GM12878 (cell line): ENCODE measurements at regions not wholly inside any gene's neighbourhood (a gene's known extent, or its start where the extent isn't known, plus 50 kb on each side); places are given as distances from the start of the nearest gene placed in this dataset.

ENCODE experiments used
- ATAC-seq: fragments of 200-7000 bp; cut with Tn5 transposase; 3 replicates; pipeline ENCODE4 v1.9.1; 2020; ENCODE audit warnings: mild to moderate bottlenecking, moderate library complexity
- BruUV-seq: library from RNA; stranded (reverse); fragments of 400-500 nt; replicated peaks from 2 replicates; lab custom pipeline; 2021; lab: Mats Ljungman, UMichigan
- CTCF ChIA-PET: fragments of 300-600 bp; sonication (Branson Sonifier 250); formaldehyde crosslinking; extraction: SDS; loops from one replicate; lab custom pipeline; 2021; ENCODE audit warnings: inconsistent platforms; lab: Yijun Ruan, JAX
- POLR2A ChIA-PET: fragments of 350-600 bp; formaldehyde crosslinking; extraction: SDS; loops from one replicate; lab custom pipeline; 2021; ENCODE audit warnings: inconsistent platforms; lab: Charles Lee
- RAD21 ChIA-PET: fragments of 300-600 bp; sonication (Branson Sonifier 250); formaldehyde crosslinking; loops from one replicate; lab custom pipeline; 2023; ENCODE audit warnings: antibody characterized with exemption; ENCODE audit not compliant: unreplicated experiment; lab: Charles Lee
- SMC1A ChIA-PET: fragments of 300-600 bp; sonication (Branson Sonifier 250); formaldehyde crosslinking; loops from one replicate; lab custom pipeline; 2023; ENCODE audit not compliant: unreplicated experiment, uncharacterized antibody; lab: Charles Lee
- DNase-seq: peaks from one replicate; pipeline ENCODE4 v3.0.0-alpha.2; 2011; ENCODE audit warnings: low read depth, low spot score
- FAIRE-seq: peaks from 3 replicates; lab custom pipeline; 2011; peaks lifted over from hg19 to GRCh38; lab: Jason Lieb, UNC
- H2AFZ ChIP-seq: 2 replicates; pipeline ENCODE4 v1.6.0; 2011; ENCODE audit warnings: low read depth, low read length, control low read depth; ENCODE audit not compliant: control insufficient read depth
- H3K27ac ChIP-seq: 2 replicates; pipeline ENCODE4 v1.5.1; 2011; ENCODE audit warnings: control low read depth; ENCODE audit not compliant: control insufficient read depth, insufficient read depth
- H3K27me3 ChIP-seq, 2 experiments: replicated peaks in 1 of 2; 2 replicates each; pipeline versions ENCODE4 v1.6.0 to v1.6.1; 2011; ENCODE audit warnings: low read length in 1 of 2; ENCODE audit not compliant: control insufficient read depth in 2 of 2, insufficient read depth in 2 of 2
- H3K36me3 ChIP-seq, 2 experiments: 2 replicates each; pipeline ENCODE4 v1.5.1; 2011; ENCODE audit warnings: low read length in 1 of 2; ENCODE audit not compliant: control insufficient read depth in 2 of 2, insufficient read depth in 2 of 2
- H3K4me1 ChIP-seq: 2 replicates; pipeline ENCODE4 v1.6.1; 2011; ENCODE audit warnings: mild to moderate bottlenecking, low read length, moderate library complexity, mixed read lengths; ENCODE audit not compliant: control insufficient read depth, insufficient read depth
- H3K4me2 ChIP-seq: 2 replicates; pipeline ENCODE4 v1.6.0; 2011; ENCODE audit warnings: control low read depth; ENCODE audit not compliant: control insufficient read depth, insufficient read depth
- H3K4me3 ChIP-seq: fragments of 200-600 bp; sonication (generic); 2 replicates; pipeline ENCODE4 v1.5.1; 2016
- H3K79me2 ChIP-seq: 2 replicates; pipeline ENCODE4 v1.6.0; 2011; ENCODE audit warnings: low read length; ENCODE audit not compliant: control insufficient read depth, insufficient read depth
- H3K9ac ChIP-seq: 2 replicates; pipeline ENCODE4 v1.8.0; 2011; ENCODE audit warnings: low read length, control low read depth, mixed read lengths; ENCODE audit not compliant: control insufficient read depth, insufficient read depth
- H3K9me3 ChIP-seq: replicated peaks from 3 replicates; pipeline ENCODE4 v1.5.1; 2011; ENCODE audit warnings: mild to moderate bottlenecking, low read length; ENCODE audit not compliant: control insufficient read depth, insufficient read depth
- H4K20me1 ChIP-seq: 2 replicates; pipeline ENCODE4 v1.6.0; 2011; ENCODE audit not compliant: control insufficient read depth, insufficient read depth
- CTCF ChIP-seq, 3 experiments: IDR thresholded peaks in 2 of 3; conservative IDR thresholded peaks in 1 of 3; 2 replicates each; pipeline ENCODE4 v1.5.1; 2011; ENCODE audit warnings: low read depth in 3 of 3, low read length in 3 of 3, mild to moderate bottlenecking in 3 of 3, control low read depth in 2 of 3, moderate library complexity in 2 of 3, inconsistent platforms in 1 of 3, mixed read lengths in 1 of 3; ENCODE audit not compliant: control insufficient read depth in 2 of 3, insufficient read depth in 1 of 3; ENCODE audit errors: extremely low read depth in 1 of 3
- E4F1 ChIP-seq: fragments of 450-650 bp; IDR thresholded peaks from 2 replicates; pipeline ENCODE4 v1.6.1; 2018; ENCODE audit warnings: borderline replicate concordance, mild to moderate bottlenecking; ENCODE audit not compliant: partially characterized antibody
- NFYA ChIP-seq: IDR thresholded peaks from 2 replicates; pipeline ENCODE4 v1.6.1; 2011; ENCODE audit warnings: low read depth, mild to moderate bottlenecking, low read length, improper control_type of control experiment, borderline replicate concordance
- SKIL ChIP-seq: fragments of 450-650 bp; IDR thresholded peaks from 2 replicates; pipeline ENCODE4 v1.6.1; 2017; ENCODE audit warnings: mild to moderate bottlenecking, low read depth, inconsistent platforms; ENCODE audit not compliant: poor library complexity, severe bottlenecking
- ZNF592 ChIP-seq: fragments of 450-650 bp; IDR thresholded peaks from 2 replicates; pipeline ENCODE4 v1.6.1; 2017; ENCODE audit warnings: mild to moderate bottlenecking, moderate library complexity
- ZNF687 ChIP-seq: fragments of 450-650 bp; IDR thresholded peaks from 2 replicates; pipeline ENCODE4 v1.6.1; 2017; ENCODE audit warnings: mild to moderate bottlenecking, moderate library complexity
- WGBS: methylation state at CpG from one replicate; pipeline ENCODE4 v1.1.6; 2016; ENCODE audit warnings: low lambda C conversion rate; ENCODE audit not compliant: insufficient replicate concordance, insufficient coverage; ENCODE audit errors: missing lambda C conversion rate; 5-methylcytosine and 5-hydroxymethylcytosine counted together
- in situ Hi-C: fragments of 300-500 bp; cut with MboI; formaldehyde crosslinking; loops from 9 replicates; pipeline ENCODE4 v1.14.3; 2018; ENCODE audit warnings: mixed read lengths
- intact Hi-C: fragments of 100-400 bp; cut with micrococcal nuclease; formaldehyde crosslinking; loops from one replicate; pipeline ENCODE4 v1.14.2; 2022; ENCODE audit not compliant: unreplicated experiment

- Histone ChIP-seq H3K79me2 (no peaks in the 10 kb centered on the region), H3K36me3 (no peaks in the 10 kb centered on the region), H3K4me2 (no peak overlapping the region), H3K27me3 (no peaks in the 10 kb centered on the region), H4K20me1 (no peaks in the 10 kb centered on the region), H3K9ac (no peak overlapping the region), H3K4me1 (no peaks in the 10 kb centered on the region), H3K4me3 (no peak overlapping the region), H2AFZ (no peak overlapping the region), H3K27ac (no peak overlapping the region), H3K9me3 (no peaks in the 10 kb centered on the region; the same call in 2 of the 3 replicates)
- WGBS = 15% methylated on average over 6 of the region's 6 CpGs
- FAIRE-seq (no peak), ATAC-seq (peak; percentile 86), DNase-seq (no peak)
- intact Hi-C loops (no loop called here), in situ Hi-C loops (no loop called here)
- ChIA-PET POLR2A (no interaction called here), CTCF (no interaction called here), RAD21 (no interaction called here), SMC1A (no interaction called here)
- no TSS peak for BruUV-seq
- TF ChIP-seq ZNF592 (no peak), CTCF (IDR thresholded peaks at IDR 0.05 in 2 of 3, conservative IDR thresholded peaks at IDR 0.05 in 1 of 3; ENCODE audit: control insufficient read depth in 2 of 3, extremely low read depth in 1 of 3, insufficient read depth in 1 of 3, low read depth in 3 of 3, low read length in 3 of 3) (no peak), NFYA (no peak), ZNF687 (no peak), SKIL (no peak), E4F1 (no peak)
These were observed 92.0 kb upstream of the DLGAP1 start for GRCh38 chr18:4547126-4547525.
